ENCODE measurements at regions not wholly inside any gene's neighbourhood (a gene's known extent, or its start where the extent isn't known, plus 50 kb on each side); places are given as distances from the start of the nearest gene placed in this dataset.

GRCh38 chr1:25039229-25039628 is 109.2 kb upstream of the RUNX3 start:
- Histone ChIP-seq H3K36me3 (replicated peaks) (no peaks in the 10 kb centered on the region), H3K27ac (no peak overlapping the region), H3K27me3 (replicated peaks) (no peaks in the 10 kb centered on the region), H3K4me3 (ENCODE audit: low read depth, low read length) (no peak overlapping the region)
- TF ChIP-seq CTCF (IDR thresholded peaks at IDR 0.05; ENCODE audit: low read depth, low read length, missing control alignments) = peak; percentile 60
- no peak for DNase-seq
- in situ Hi-C loops (cut with HindIII; ENCODE audit: low pct_ligation_motif_present, low sequenced_read_pairs) = no loop called here

GRCh38 chr1:25038699-25039098 is 108.6 kb upstream of the RUNX3 start:
- no peak for TF ChIP-seq CTCF (IDR thresholded peaks at IDR 0.05; ENCODE audit: low read depth, low read length, missing control alignments)
- in situ Hi-C loops (cut with HindIII; ENCODE audit: low pct_ligation_motif_present, low sequenced_read_pairs) = no loop called here
- H3K36me3 ChIP-seq (replicated peaks) = no peaks in the 10 kb centered on the region
- H3K4me3 ChIP-seq (ENCODE audit: low read depth, low read length) = no peak overlapping the region
- no peak overlapping the region for H3K27ac ChIP-seq
- no peaks in the 10 kb centered on the region for H3K27me3 ChIP-seq (replicated peaks)
- no peak for DNase-seq

GRCh38 chr1:25037174-25038074 is 107.3 kb upstream of the RUNX3 start:
- Histone ChIP-seq H3K36me3 (replicated peaks) (no peaks in the 10 kb centered on the region), H3K4me3 (ENCODE audit: low read depth, low read length) (no peak overlapping the region), H3K27ac (no peak overlapping the region), H3K27me3 (replicated peaks) (no peaks in the 10 kb centered on the region)
- peak; percentile 29 for DNase-seq
- in situ Hi-C loops (cut with HindIII; ENCODE audit: low pct_ligation_motif_present, low sequenced_read_pairs) = no loop called here
- peak; percentile 82 for TF ChIP-seq CTCF (IDR thresholded peaks at IDR 0.05; ENCODE audit: low read depth, low read length, missing control alignments)

- DNase-seq = no peak
- no peak overlapping the region for H3K27ac ChIP-seq
These were observed 106.1 kb upstream of the RUNX3 start for GRCh38 chr1:25036117-25036546.

GRCh38 chr1:25035523-25036116 is 105.5 kb upstream of the RUNX3 start:
- in situ Hi-C loops (cut with HindIII; ENCODE audit: low pct_ligation_motif_present, low sequenced_read_pairs) = no loop called here
- Histone ChIP-seq H3K36me3 (replicated peaks) (no peaks in the 10 kb centered on the region), H3K27me3 (replicated peaks) (no peaks in the 10 kb centered on the region), H3K27ac (no peak overlapping the region), H3K4me3 (ENCODE audit: low read depth, low read length) (no peak overlapping the region)
- DNase-seq = no peak
- no peak for TF ChIP-seq CTCF (IDR thresholded peaks at IDR 0.05; ENCODE audit: low read depth, low read length, missing control alignments)

More at GRCh38 chr1:25036117-25036546, 106.1 kb upstream of the RUNX3 start:
- in situ Hi-C loops (cut with HindIII; ENCODE audit: low pct_ligation_motif_present, low sequenced_read_pairs) = no loop called here
- TF ChIP-seq CTCF (IDR thresholded peaks at IDR 0.05; ENCODE audit: low read depth, low read length, missing control alignments) = no peak
- no peaks in the 10 kb centered on the region for H3K36me3 ChIP-seq (replicated peaks)
- H3K4me3 ChIP-seq (ENCODE audit: low read depth, low read length) = no peak overlapping the region
- no peaks in the 10 kb centered on the region for H3K27me3 ChIP-seq (replicated peaks)
